ENCODE measurements at regions not wholly inside any gene's neighbourhood (a gene's known extent, or its start where the extent isn't known, plus 50 kb on each side); places are given as distances from the start of the nearest gene placed in this dataset.

- DNase-seq: no peak
- TF ChIP-seq, protein P1, sequence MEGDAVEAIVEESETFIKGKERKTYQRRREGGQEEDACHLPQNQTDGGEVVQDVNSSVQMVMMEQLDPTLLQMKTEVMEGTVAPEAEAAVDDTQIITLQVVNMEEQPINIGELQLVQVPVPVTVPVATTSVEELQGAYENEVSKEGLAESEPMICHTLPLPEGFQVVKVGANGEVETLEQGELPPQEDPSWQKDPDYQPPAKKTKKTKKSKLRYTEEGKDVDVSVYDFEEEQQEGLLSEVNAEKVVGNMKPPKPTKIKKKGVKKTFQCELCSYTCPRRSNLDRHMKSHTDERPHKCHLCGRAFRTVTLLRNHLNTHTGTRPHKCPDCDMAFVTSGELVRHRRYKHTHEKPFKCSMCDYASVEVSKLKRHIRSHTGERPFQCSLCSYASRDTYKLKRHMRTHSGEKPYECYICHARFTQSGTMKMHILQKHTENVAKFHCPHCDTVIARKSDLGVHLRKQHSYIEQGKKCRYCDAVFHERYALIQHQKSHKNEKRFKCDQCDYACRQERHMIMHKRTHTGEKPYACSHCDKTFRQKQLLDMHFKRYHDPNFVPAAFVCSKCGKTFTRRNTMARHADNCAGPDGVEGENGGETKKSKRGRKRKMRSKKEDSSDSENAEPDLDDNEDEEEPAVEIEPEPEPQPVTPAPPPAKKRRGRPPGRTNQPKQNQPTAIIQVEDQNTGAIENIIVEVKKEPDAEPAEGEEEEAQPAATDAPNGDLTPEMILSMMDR (IDR thresholded peaks at IDR 0.05): no peak
- H3K4me1 ChIP-seq: no peaks in the 10 kb centered on the region
- no peaks in the 10 kb centered on the region for H3K9me3 ChIP-seq
- H3K36me3 ChIP-seq: no peaks in the 10 kb centered on the region
- H3K27me3 ChIP-seq: no peaks in the 10 kb centered on the region
- H3K4me3 ChIP-seq: no peak overlapping the region
- intact Hi-C loops (cut with DNase I; ENCODE audit: low total_unique reads): no loop called here
- H3K27ac ChIP-seq: no peak overlapping the region
Measured at GRCh38 chr5:159629158-159629557, 287.1 kb upstream of the ADRA1B start.

DNA sequence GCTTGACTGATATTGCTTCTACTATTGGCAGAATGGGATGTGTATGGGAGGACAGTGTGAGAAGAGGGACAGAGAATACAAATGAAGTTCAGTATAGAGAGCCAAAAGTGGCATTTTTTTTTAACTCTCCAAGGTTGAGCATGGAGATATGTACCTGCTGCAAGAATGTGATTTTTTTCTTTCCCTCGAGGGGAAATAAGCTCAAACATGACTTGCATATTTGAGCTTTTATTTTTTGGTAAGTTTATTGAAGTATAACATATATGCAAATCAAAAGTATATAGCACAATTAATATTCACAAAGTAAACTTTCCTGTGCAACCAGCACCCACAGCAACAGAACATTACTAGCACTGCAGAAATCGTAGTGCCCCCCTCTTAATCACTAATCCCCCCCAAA is 285.7 kb upstream of the ADRA1B start:
- no peak overlapping the region for H3K4me3 ChIP-seq
- no peak for DNase-seq

GRCh38 chr5:159631001-159631400 is 285.3 kb upstream of the ADRA1B start:
- Histone ChIP-seq H3K9me3 (no peaks in the 10 kb centered on the region), H3K27me3 (no peaks in the 10 kb centered on the region), H3K27ac (no peak overlapping the region), H3K36me3 (no peaks in the 10 kb centered on the region), H3K4me1 (no peaks in the 10 kb centered on the region), H3K4me3 (no peak overlapping the region)
- TF ChIP-seq, protein P1 (IDR thresholded peaks at IDR 0.05): no peak
- intact Hi-C loops (cut with DNase I; ENCODE audit: low total_unique reads): no loop called here
- DNase-seq: no peak

More for the DNA sequence above, 285.7 kb upstream of the ADRA1B start:
- Histone ChIP-seq H3K4me1 (no peaks in the 10 kb centered on the region), H3K9me3 (no peaks in the 10 kb centered on the region), H3K36me3 (no peaks in the 10 kb centered on the region), H3K27ac (no peak overlapping the region), H3K27me3 (no peaks in the 10 kb centered on the region)
- TF ChIP-seq, protein P1 (IDR thresholded peaks at IDR 0.05): no peak
- intact Hi-C loops (cut with DNase I; ENCODE audit: low total_unique reads): no loop called here

DNA sequence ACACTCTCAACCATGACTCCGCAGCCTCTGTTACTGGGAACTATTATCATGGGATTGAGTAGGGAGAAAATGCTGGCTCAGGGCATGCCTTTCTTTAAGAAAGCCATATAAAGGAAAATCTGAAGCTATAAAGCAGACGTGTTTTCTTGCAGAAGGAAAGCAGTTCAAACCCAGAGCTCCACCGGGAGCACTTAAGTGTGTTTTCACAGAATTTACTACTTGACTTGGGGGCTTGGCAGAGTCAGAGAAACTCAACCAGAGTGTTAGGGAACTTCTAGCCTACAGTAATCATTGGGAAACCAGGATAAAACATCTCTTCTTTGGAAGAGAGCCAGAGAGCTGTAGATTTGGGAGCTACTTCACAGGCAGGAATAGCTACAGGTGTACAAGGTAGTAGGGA is 283.4 kb upstream of the ADRA1B start:
- intact Hi-C loops (cut with DNase I; ENCODE audit: low total_unique reads): no loop called here
- Histone ChIP-seq H3K27me3 (no peaks in the 10 kb centered on the region), H3K4me1 (no peaks in the 10 kb centered on the region), H3K4me3 (no peak overlapping the region), H3K9me3 (no peaks in the 10 kb centered on the region), H3K27ac (no peak overlapping the region), H3K36me3 (no peaks in the 10 kb centered on the region)
- TF ChIP-seq, protein P1 (IDR thresholded peaks at IDR 0.05): no peak
- DNase-seq: no peak

GRCh38 chr5:159638481-159638880 is 277.8 kb upstream of the ADRA1B start:
- no peak overlapping the region for H3K27ac ChIP-seq
- DNase-seq: no peak
- no peaks in the 10 kb centered on the region for H3K36me3 ChIP-seq
- H3K27me3 ChIP-seq: no peaks in the 10 kb centered on the region
- no peaks in the 10 kb centered on the region for H3K4me1 ChIP-seq
- intact Hi-C loops (cut with DNase I; ENCODE audit: low total_unique reads): no loop called here
- TF ChIP-seq, protein P1 (IDR thresholded peaks at IDR 0.05): no peak
- H3K4me3 ChIP-seq: no peak overlapping the region
- H3K9me3 ChIP-seq: no peaks in the 10 kb centered on the region

- intact Hi-C loops (cut with DNase I; ENCODE audit: low total_unique reads): no loop called here
- Histone ChIP-seq H3K36me3 (no peaks in the 10 kb centered on the region), H3K27me3 (no peaks in the 10 kb centered on the region), H3K27ac (no peak overlapping the region), H3K9me3 (no peaks in the 10 kb centered on the region), H3K4me1 (no peaks in the 10 kb centered on the region), H3K4me3 (no peak overlapping the region)
- no peak for DNase-seq
- TF ChIP-seq, protein P1 (IDR thresholded peaks at IDR 0.05): no peak
Measured at GRCh38 chr5:159638954-159639559, 277.2 kb upstream of the ADRA1B start.
